ENCODE measurements at regions not wholly inside any gene's neighbourhood (a gene's known extent, or its start where the extent isn't known, plus 50 kb on each side); places are given as distances from the start of the nearest gene placed in this dataset.

- ChIA-PET POLR2A (no interaction called here), CTCF (no interaction called here)
Observed at GRCh38 chr11:112902361-112903011, 58.7 kb upstream of the NCAM1 start.

- ChIA-PET POLR2A (no interaction called here), CTCF (no interaction called here)
Observed at GRCh38 chr11:112903340-112903739, 57.9 kb upstream of the NCAM1 start.

GRCh38 chr11:112911124-112911523 is 50.1 kb upstream of the NCAM1 start:
- ChIA-PET CTCF (no interaction called here), POLR2A (no interaction called here)
